ENCODE measurements at regions not wholly inside any gene's neighbourhood (a gene's known extent, or its start where the extent isn't known, plus 50 kb on each side); places are given as distances from the start of the nearest gene placed in this dataset.
"Not testable (repeated sequence)": the region's sequence is repeated elsewhere in the genome, so short reads cannot be mapped to it uniquely, and the experiment has no call there.

DNA sequence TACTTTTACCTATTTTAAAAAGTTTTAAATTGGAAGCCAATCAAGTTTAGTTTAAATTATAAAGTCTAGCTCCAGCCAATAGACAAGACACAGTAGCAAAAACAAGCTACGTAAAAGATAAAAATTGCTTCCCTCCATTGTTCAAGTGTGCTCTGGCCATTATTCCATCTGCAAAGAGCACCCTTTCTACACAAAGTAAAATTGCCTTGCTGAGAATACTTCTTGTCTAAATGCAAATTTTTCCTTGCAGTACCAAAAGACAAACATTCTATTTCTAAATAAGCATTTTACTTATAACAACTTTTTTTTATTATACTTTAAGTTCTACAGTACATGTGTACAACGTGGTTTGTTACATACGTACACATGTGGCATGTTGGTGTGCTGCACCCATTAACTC is 75.9 kb upstream of the ZNF746 start:
- intact Hi-C loops (cut with micrococcal nuclease), result no loop called here
- TF ChIP-seq, protein P1, sequence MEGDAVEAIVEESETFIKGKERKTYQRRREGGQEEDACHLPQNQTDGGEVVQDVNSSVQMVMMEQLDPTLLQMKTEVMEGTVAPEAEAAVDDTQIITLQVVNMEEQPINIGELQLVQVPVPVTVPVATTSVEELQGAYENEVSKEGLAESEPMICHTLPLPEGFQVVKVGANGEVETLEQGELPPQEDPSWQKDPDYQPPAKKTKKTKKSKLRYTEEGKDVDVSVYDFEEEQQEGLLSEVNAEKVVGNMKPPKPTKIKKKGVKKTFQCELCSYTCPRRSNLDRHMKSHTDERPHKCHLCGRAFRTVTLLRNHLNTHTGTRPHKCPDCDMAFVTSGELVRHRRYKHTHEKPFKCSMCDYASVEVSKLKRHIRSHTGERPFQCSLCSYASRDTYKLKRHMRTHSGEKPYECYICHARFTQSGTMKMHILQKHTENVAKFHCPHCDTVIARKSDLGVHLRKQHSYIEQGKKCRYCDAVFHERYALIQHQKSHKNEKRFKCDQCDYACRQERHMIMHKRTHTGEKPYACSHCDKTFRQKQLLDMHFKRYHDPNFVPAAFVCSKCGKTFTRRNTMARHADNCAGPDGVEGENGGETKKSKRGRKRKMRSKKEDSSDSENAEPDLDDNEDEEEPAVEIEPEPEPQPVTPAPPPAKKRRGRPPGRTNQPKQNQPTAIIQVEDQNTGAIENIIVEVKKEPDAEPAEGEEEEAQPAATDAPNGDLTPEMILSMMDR (IDR thresholded peaks at IDR 0.05), result no peak
- Histone ChIP-seq H3K9me3 (replicated peaks in 1 of 2; ENCODE audit: control insufficient read depth in 1 of 2, insufficient read depth in 1 of 2, low read length in 2 of 2) (peaks cover 25 to 46% of the 10 kb centered on the region in 2 donors), H3K4me2 (replicated peaks; ENCODE audit: extremely low read depth, low read length, poor library complexity, severe bottlenecking) (no peak overlapping the region), H3K4me3 (replicated peaks in 1 of 3; ENCODE audit: low read depth in 2 of 3, low read length in 3 of 3) (no peak overlapping the region), H3K27me3 (ENCODE audit: control insufficient read depth in 2 of 2, insufficient read depth in 2 of 2, low read length in 2 of 2) (no peaks in the 10 kb centered on the region), H3K36me3 (replicated peaks in 1 of 2; ENCODE audit: control insufficient read depth in 1 of 2, insufficient read depth in 2 of 2, low read length in 2 of 2) (peaks cover 0 to 18% of the 10 kb centered on the region in 2 donors), H3K4me1 (ENCODE audit: control insufficient read depth in 1 of 2, insufficient read depth in 2 of 2, low read length in 2 of 2) (no peaks in the 10 kb centered on the region), H3K79me2 (ENCODE audit: insufficient read depth, low read length) (no peaks in the 10 kb centered on the region), H3K27ac (ENCODE audit: low read depth in 1 of 2, low read length in 2 of 2) (no peak overlapping the region), H3K9ac (ENCODE audit: insufficient read depth, low read length, poor library complexity, severe bottlenecking) (no peak overlapping the region), H4K20me1 (ENCODE audit: insufficient read depth, low read length) (no peaks in the 10 kb centered on the region), H2AFZ (ENCODE audit: insufficient read depth, low read depth, low read length, poor library complexity, severe bottlenecking) (no peak overlapping the region)
- WGBS (ENCODE audit: insufficient coverage), result 100% methylated on average over 1 of the region's 3 CpGs
- no peak for DNase-seq
- Mint-ChIP-seq H3K27me3 (ENCODE audit: low read depth in 3 of 3) (peaks cover 0 to 3% (median 1%) of the 10 kb centered on the region in 3 donors), H3K9me3 (peaks cover 45 to 81% (median 74%) of the 10 kb centered on the region in 7 donors), H3K27ac (no peak overlapping the region), H3K36me3 (peaks cover 17 to 33% of the 10 kb centered on the region in 2 donors), H3K4me3 (no peak overlapping the region), H3K4me1 (no peaks in the 10 kb centered on the region)

DNA sequence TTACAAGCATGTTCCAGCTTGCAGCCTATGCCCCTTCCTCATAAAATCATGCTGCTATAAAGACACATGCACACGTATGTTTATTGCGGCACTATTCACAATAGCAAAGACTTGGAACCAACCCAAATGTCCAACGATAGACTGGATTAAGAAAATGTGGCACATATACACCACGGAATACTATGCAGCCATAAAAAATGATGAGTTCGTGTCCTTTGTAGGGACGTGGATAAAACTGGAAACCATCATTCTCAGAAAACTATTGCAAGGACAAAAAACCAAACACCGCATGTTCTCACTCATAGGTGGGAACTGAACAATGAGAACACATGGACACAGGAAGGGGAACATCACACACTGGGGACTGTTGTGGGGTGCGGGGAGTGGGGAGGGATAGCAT is 75.3 kb upstream of the ZNF746 start:
- H3K4me3 Mint-ChIP-seq; H3K27ac ChIP-seq (ENCODE audit: low read depth in 1 of 2, low read length in 2 of 2); H3K27me3 Mint-ChIP-seq (ENCODE audit: low read depth in 3 of 3); H2AFZ ChIP-seq (ENCODE audit: insufficient read depth, low read depth, low read length, poor library complexity, severe bottlenecking); H3K79me2 ChIP-seq (ENCODE audit: insufficient read depth, low read length); H3K27me3 ChIP-seq (ENCODE audit: control insufficient read depth in 2 of 2, insufficient read depth in 2 of 2, low read length in 2 of 2); H4K20me1 ChIP-seq (ENCODE audit: insufficient read depth, low read length); intact Hi-C loops (cut with micrococcal nuclease); H3K9ac ChIP-seq (ENCODE audit: insufficient read depth, low read length, poor library complexity, severe bottlenecking); DNase-seq; H3K4me3 ChIP-seq (replicated peaks in 1 of 3; ENCODE audit: low read depth in 2 of 3, low read length in 3 of 3); H3K4me1 Mint-ChIP-seq; H3K27ac Mint-ChIP-seq; H3K4me2 ChIP-seq (replicated peaks; ENCODE audit: extremely low read depth, low read length, poor library complexity, severe bottlenecking); H3K4me1 ChIP-seq (ENCODE audit: control insufficient read depth in 1 of 2, insufficient read depth in 2 of 2, low read length in 2 of 2): not testable (repeated sequence)
- Mint-ChIP-seq H3K9me3 (peaks cover 42 to 81% (median 73%) of the 10 kb centered on the region in 7 donors), H3K36me3 (peaks cover 22 to 38% of the 10 kb centered on the region in 2 donors)
- no CpG with 5 or more reads among the region's 8 CpGs for WGBS (ENCODE audit: insufficient coverage)
- Histone ChIP-seq H3K9me3 (replicated peaks in 1 of 2; ENCODE audit: control insufficient read depth in 1 of 2, insufficient read depth in 1 of 2, low read length in 2 of 2) (peaks cover 28 to 47% of the 10 kb centered on the region in 2 donors), H3K36me3 (replicated peaks in 1 of 2; ENCODE audit: control insufficient read depth in 1 of 2, insufficient read depth in 2 of 2, low read length in 2 of 2) (peaks cover 2 to 24% of the 10 kb centered on the region in 2 donors)

Measured in CD14-positive monocyte (primary cell).